PC-9 (cell line): ENCODE measurements at regions not wholly inside any gene's neighbourhood (a gene's known extent, or its start where the extent isn't known, plus 50 kb on each side); places are given as distances from the start of the nearest gene placed in this dataset.

Experiments used
- BruUV-seq: library from RNA; stranded (reverse); fragments of 400-500 nt; replicated peaks from 2 replicates; lab custom pipeline; 2021; lab: Mats Ljungman, UMichigan
- CTCF ChIA-PET: fragments of 300-600 bp; sonication (Branson Sonifier 250); formaldehyde crosslinking; loops from one replicate; lab custom pipeline; 2022; ENCODE audit warnings: antibody characterized with exemption; lab: Charles Lee
- POLR2A ChIA-PET: fragments of 300-600 bp; sonication (Branson Sonifier 250); formaldehyde crosslinking; loops from one replicate; lab custom pipeline; 2022; ENCODE audit warnings: antibody characterized with exemption; ENCODE audit not compliant: unreplicated experiment; lab: Charles Lee
- DNase-seq, 2 experiments: peaks; one replicate each; pipeline versions ENCODE4 v3.0.0 to v3.0.0-alpha.2; 2015 to 2022; ENCODE audit warnings: mixed read lengths in 1 of 2
- H2AFZ ChIP-seq: fragments of 200-600 bp; sonication (generic); 2 replicates; pipeline ENCODE4 v1.8.1; 2017; ENCODE audit warnings: antibody characterized with exemption
- H3F3A ChIP-seq: fragments of 200-600 bp; sonication (generic); 2 replicates; pipeline ENCODE4 v1.8.1; 2017; ENCODE audit warnings: antibody characterized with exemption, mild to moderate bottlenecking, low read depth; ENCODE audit not compliant: insufficient read depth
- H3K27ac ChIP-seq: fragments of 200-600 bp; sonication (generic); 2 replicates; pipeline ENCODE4 v1.6.1; 2016; ENCODE audit warnings: mixed run types
- H3K27me3 ChIP-seq: fragments of 200-600 bp; sonication (generic); 2 replicates; pipeline ENCODE4 v1.6.1; 2016; ENCODE audit warnings: low read depth, mixed run types; ENCODE audit not compliant: insufficient read depth
- H3K36me3 ChIP-seq: fragments of 200-600 bp; sonication (generic); 2 replicates; pipeline ENCODE4 v1.6.1; 2016; ENCODE audit warnings: low read depth, mixed run types
- H3K4me1 ChIP-seq: fragments of 200-600 bp; sonication (generic); replicated peaks from 2 replicates; pipeline ENCODE4 v1.6.1; 2016; ENCODE audit warnings: mixed run types; ENCODE audit not compliant: insufficient read depth
- H3K4me2 ChIP-seq: fragments of 200-600 bp; sonication (generic); 2 replicates; pipeline ENCODE4 v1.6.1; 2017; ENCODE audit warnings: mixed run types
- H3K4me3 ChIP-seq: fragments of 200-600 bp; sonication (generic); 2 replicates; pipeline ENCODE4 v1.6.1; 2016; ENCODE audit warnings: mixed run types
- H3K79me2 ChIP-seq: fragments of 200-600 bp; sonication (generic); 2 replicates; pipeline ENCODE4 v1.6.1; 2017; ENCODE audit warnings: low read depth, mixed run types
- H3K9me2 ChIP-seq: fragments of 200-600 bp; sonication (generic); 2 replicates; pipeline ENCODE4 v1.8.1; 2017; ENCODE audit warnings: mild to moderate bottlenecking; ENCODE audit not compliant: insufficient read depth
- H3K9me3 ChIP-seq: fragments of 200-600 bp; sonication (generic); 2 replicates; pipeline ENCODE4 v1.8.1; 2016; ENCODE audit warnings: low read depth; ENCODE audit not compliant: insufficient read depth
- H4K20me1 ChIP-seq: fragments of 200-600 bp; sonication (generic); 2 replicates; pipeline ENCODE4 v1.8.1; 2017; ENCODE audit not compliant: insufficient read depth
- CTCF ChIP-seq: fragments of 200-600 bp; sonication (generic); conservative IDR thresholded peaks from 2 replicates; pipeline ENCODE4 v1.6.1; 2017; ENCODE audit warnings: mixed run types, antibody characterized with exemption, mild to moderate bottlenecking, moderate library complexity
- EZH2 ChIP-seq: fragments of 200-600 bp; sonication (generic); IDR thresholded peaks from 2 replicates; pipeline ENCODE4 v1.8.0; 2017; ENCODE audit warnings: antibody characterized with exemption, low read depth
- intact Hi-C: fragments of 100-400 bp; cut with micrococcal nuclease; formaldehyde crosslinking; loops from one replicate; pipeline ENCODE4 v1.10.0; 2022; ENCODE audit not compliant: unreplicated experiment

- H3F3A ChIP-seq, result no peaks in the 10 kb centered on the region
- H3K79me2 ChIP-seq, result no peaks in the 10 kb centered on the region
- DNase-seq, result no peak
- H3K4me2 ChIP-seq, result no peak overlapping the region
- ChIA-PET CTCF (no interaction called here), POLR2A (no interaction called here)
- H3K4me3 ChIP-seq, result no peak overlapping the region
- no peaks in the 10 kb centered on the region for H3K9me3 ChIP-seq
- TF ChIP-seq EZH2 (no peak), CTCF (peak; percentile 72)
- H3K9me2 ChIP-seq, result no peaks in the 10 kb centered on the region
- intact Hi-C loops, result no loop called here
- no peaks in the 10 kb centered on the region for H3K36me3 ChIP-seq
- BruUV-seq, result no TSS peak
- no peaks in the 10 kb centered on the region for H4K20me1 ChIP-seq
- H2AFZ ChIP-seq, result no peak overlapping the region
- H3K27ac ChIP-seq, result no peak overlapping the region
- H3K4me1 ChIP-seq, result no peaks in the 10 kb centered on the region
- H3K27me3 ChIP-seq, result no peaks in the 10 kb centered on the region
These were observed 433.6 kb downstream of the MAGEB5 start for GRCh38 chrX:26649534-26649933.

- intact Hi-C loops, result no loop called here
- Histone ChIP-seq H3K27ac (no peak overlapping the region), H3K9me2 (no peaks in the 10 kb centered on the region), H3F3A (no peaks in the 10 kb centered on the region), H4K20me1 (no peaks in the 10 kb centered on the region), H3K4me3 (no peak overlapping the region), H3K4me2 (no peak overlapping the region), H3K4me1 (no peaks in the 10 kb centered on the region), H3K36me3 (no peaks in the 10 kb centered on the region), H3K27me3 (no peaks in the 10 kb centered on the region), H2AFZ (no peak overlapping the region), H3K9me3 (no peaks in the 10 kb centered on the region), H3K79me2 (no peaks in the 10 kb centered on the region)
- ChIA-PET POLR2A (no interaction called here), CTCF (no interaction called here)
- TF ChIP-seq CTCF, result no peak
- TF ChIP-seq EZH2, result no peak
- no peak for DNase-seq
- BruUV-seq, result no TSS peak
These were observed 415.4 kb downstream of the MAGEB5 start for GRCh38 chrX:26631385-26631784.

- Histone ChIP-seq H3K4me3 (no peak overlapping the region), H3K27ac (no peak overlapping the region), H3K4me1 (no peaks in the 10 kb centered on the region), H3K9me2 (no peaks in the 10 kb centered on the region), H3K27me3 (no peaks in the 10 kb centered on the region), H4K20me1 (no peaks in the 10 kb centered on the region), H2AFZ (no peak overlapping the region), H3K4me2 (no peak overlapping the region), H3K79me2 (no peaks in the 10 kb centered on the region), H3K9me3 (no peaks in the 10 kb centered on the region), H3K36me3 (no peaks in the 10 kb centered on the region), H3F3A (no peaks in the 10 kb centered on the region)
- intact Hi-C loops, result no loop called here
- no TSS peak for BruUV-seq
- DNase-seq, result no peak
- TF ChIP-seq EZH2, result no peak
- no peak for TF ChIP-seq CTCF
- ChIA-PET CTCF (no interaction called here), POLR2A (no interaction called here)
These were observed 398.0 kb downstream of the MAGEB5 start for GRCh38 chrX:26613956-26614355.
